WTC11 (cell line): ENCODE measurements at regions not wholly inside any gene's neighbourhood (a gene's known extent, or its start where the extent isn't known, plus 50 kb on each side); places are given as distances from the start of the nearest gene placed in this dataset.

Source experiments
- ATAC-seq: fragments of 200-7000 bp; cut with Tn5 transposase; 2 replicates; pipeline ENCODE4 v1.10.0; 2021; ENCODE audit warnings: mild to moderate bottlenecking, moderate library complexity
- CTCF ChIA-PET: fragments of 300-600 bp; sonication (Branson Sonifier 250); formaldehyde crosslinking; loops from one replicate; lab custom pipeline; 2021; ENCODE audit warnings: antibody characterized with exemption; lab: Charles Lee
- POLR2A ChIA-PET: fragments of 350-600 bp; sonication (Branson Sonifier 250); formaldehyde crosslinking; loops from one replicate; lab custom pipeline; 2021; ENCODE audit warnings: antibody characterized with exemption; lab: Charles Lee
- DNase-seq: peaks from one replicate; pipeline ENCODE4 v3.0.0; 2021; ENCODE audit warnings: low spot score
- H3K27ac Mint-ChIP-seq: 2 replicates; pipeline ENCODE4 v1.8.0; 2021; ENCODE audit warnings: mixed read lengths
- H3K27me3 Mint-ChIP-seq: 2 replicates; pipeline ENCODE4 v1.8.0; 2021; ENCODE audit warnings: low read depth, mild to moderate bottlenecking, moderate library complexity, mixed read lengths
- H3K36me3 Mint-ChIP-seq: 2 replicates; pipeline ENCODE4 v1.8.0; 2021; ENCODE audit warnings: mixed read lengths
- H3K4me1 Mint-ChIP-seq: 2 replicates; pipeline ENCODE4 v1.8.0; 2022; ENCODE audit warnings: mixed read lengths
- H3K4me3 Mint-ChIP-seq: 2 replicates; pipeline ENCODE4 v1.8.0; 2021; ENCODE audit warnings: mild to moderate bottlenecking, moderate library complexity, mixed read lengths
- H3K9me3 Mint-ChIP-seq: 2 replicates; pipeline ENCODE4 v1.8.0; 2021; ENCODE audit warnings: mixed read lengths
- ATF1 ChIP-seq: sonication (generic); formaldehyde crosslinking; IDR thresholded peaks from 2 replicates; pipeline ENCODE4 v1.8.1; 2023; ENCODE audit warnings: mild to moderate bottlenecking, moderate library complexity, missing genetic modification reagents
- EMX1 ChIP-seq: fragments of 250-450 bp; sonication (Bioruptor Pico); IDR thresholded peaks from 2 replicates; pipeline ENCODE4 v1.8.0; 2021; ENCODE audit warnings: mild to moderate bottlenecking
- ETV6 ChIP-seq: sonication (generic); formaldehyde crosslinking; IDR thresholded peaks from 2 replicates; pipeline ENCODE4 v1.8.1; 2022; ENCODE audit warnings: mild to moderate bottlenecking, missing genetic modification reagents
- FOXK1 ChIP-seq: sonication (generic); formaldehyde crosslinking; IDR thresholded peaks from 2 replicates; pipeline ENCODE4 v1.8.0; 2022; ENCODE audit warnings: mild to moderate bottlenecking, moderate library complexity, missing genetic modification reagents
- IRF2 ChIP-seq: sonication (generic); formaldehyde crosslinking; IDR thresholded peaks from 2 replicates; pipeline ENCODE4 v1.8.0; 2022; ENCODE audit warnings: low read depth, missing genetic modification reagents, borderline replicate concordance
- MLX ChIP-seq: sonication (generic); formaldehyde crosslinking; IDR thresholded peaks from 2 replicates; pipeline ENCODE4 v1.8.1; 2023; ENCODE audit warnings: mild to moderate bottlenecking, missing genetic modification reagents, moderate library complexity
- NFATC4 ChIP-seq: fragments of 250-450 bp; sonication (Bioruptor Pico); IDR thresholded peaks from 2 replicates; pipeline ENCODE4 v1.9.0; 2021; ENCODE audit warnings: mild to moderate bottlenecking
- NFE2L1 ChIP-seq: sonication (generic); formaldehyde crosslinking; IDR thresholded peaks from 2 replicates; pipeline ENCODE4 v1.8.1; 2023; ENCODE audit warnings: missing genetic modification reagents
- NR3C1 ChIP-seq: sonication (generic); formaldehyde crosslinking; conservative IDR thresholded peaks from 2 replicates; pipeline ENCODE4 v1.8.1; 2023; ENCODE audit warnings: low read depth, mild to moderate bottlenecking, missing genetic modification reagents
- STAT6 ChIP-seq: sonication (generic); formaldehyde crosslinking; conservative IDR thresholded peaks from 2 replicates; pipeline ENCODE4 v1.8.1; 2023; ENCODE audit warnings: mild to moderate bottlenecking, low read depth, missing genetic modification reagents, moderate library complexity
- USF2 ChIP-seq: sonication (generic); formaldehyde crosslinking; IDR thresholded peaks from 2 replicates; pipeline ENCODE4 v1.8.1; 2023; ENCODE audit warnings: mild to moderate bottlenecking, missing genetic modification reagents, moderate library complexity
- ZNF317 ChIP-seq: sonication (generic); formaldehyde crosslinking; IDR thresholded peaks from 2 replicates; pipeline ENCODE4 v1.8.1; 2023; ENCODE audit warnings: low read depth, mild to moderate bottlenecking, moderate library complexity, missing genetic modification reagents, borderline replicate concordance
- TF ChIP-seq, protein P1 (sequence below): sonication (generic); formaldehyde crosslinking; IDR thresholded peaks from 2 replicates; pipeline ENCODE4 v1.8.0; 2022; ENCODE audit warnings: missing genetic modification reagents
- TF ChIP-seq, protein P2 (sequence below): sonication (generic); formaldehyde crosslinking; IDR thresholded peaks from 2 replicates; pipeline ENCODE4 v1.8.0; 2022; ENCODE audit warnings: mild to moderate bottlenecking, missing genetic modification reagents

- Mint-ChIP-seq H3K9me3 (peaks cover 52% of the 10 kb centered on the region), H3K4me3 (no peak overlapping the region), H3K27me3 (no peaks in the 10 kb centered on the region; the same call in 1 of the 2 replicates), H3K4me1 (no peaks in the 10 kb centered on the region), H3K27ac (no peak overlapping the region), H3K36me3 (peaks cover 23% of the 10 kb centered on the region)
- DNase-seq, result no peak
- ChIA-PET CTCF (no interaction called here), POLR2A (no interaction called here)
- ATAC-seq, result no peak
- TF ChIP-seq NFE2L1 (CRISPR knock-in tag) (no peak), NR3C1 (no peak)
These were observed 163.1 kb upstream of the SLITRK2 start for GRCh38 chrX:145654486-145654885.

DNA sequence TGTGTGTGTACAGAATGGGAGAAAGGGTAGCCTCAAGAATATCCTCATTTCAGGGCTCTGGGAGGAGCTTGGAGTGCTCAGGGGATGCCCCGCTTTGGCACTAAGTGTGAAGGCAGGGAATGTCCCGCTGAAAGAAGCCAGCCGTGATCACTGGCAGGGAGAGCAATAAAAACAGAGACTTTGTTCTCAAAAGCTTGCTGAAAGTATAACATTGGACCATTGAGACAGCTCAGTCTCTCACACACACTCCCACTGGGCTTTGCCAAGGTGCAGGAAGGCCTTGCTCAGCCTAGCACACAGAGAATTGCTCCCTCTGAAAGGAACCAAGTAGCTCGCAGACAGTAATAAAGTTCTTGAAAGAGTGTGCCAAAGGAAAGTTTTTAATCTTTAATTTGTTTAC is 143.8 kb upstream of the SLITRK2 start:
- H3K36me3 Mint-ChIP-seq, result peaks cover 37% of the 10 kb centered on the region
- CTCF ChIA-PET, result no interaction called here
- ATAC-seq, result no peak
- TF ChIP-seq NFATC4 (CRISPR knock-in tag) (no peak), ATF1 (CRISPR knock-in tag) (no peak), FOXK1 (CRISPR knock-in tag) (no peak), ZNF317 (CRISPR knock-in tag) (no peak)
- TF ChIP-seq, protein P1, sequence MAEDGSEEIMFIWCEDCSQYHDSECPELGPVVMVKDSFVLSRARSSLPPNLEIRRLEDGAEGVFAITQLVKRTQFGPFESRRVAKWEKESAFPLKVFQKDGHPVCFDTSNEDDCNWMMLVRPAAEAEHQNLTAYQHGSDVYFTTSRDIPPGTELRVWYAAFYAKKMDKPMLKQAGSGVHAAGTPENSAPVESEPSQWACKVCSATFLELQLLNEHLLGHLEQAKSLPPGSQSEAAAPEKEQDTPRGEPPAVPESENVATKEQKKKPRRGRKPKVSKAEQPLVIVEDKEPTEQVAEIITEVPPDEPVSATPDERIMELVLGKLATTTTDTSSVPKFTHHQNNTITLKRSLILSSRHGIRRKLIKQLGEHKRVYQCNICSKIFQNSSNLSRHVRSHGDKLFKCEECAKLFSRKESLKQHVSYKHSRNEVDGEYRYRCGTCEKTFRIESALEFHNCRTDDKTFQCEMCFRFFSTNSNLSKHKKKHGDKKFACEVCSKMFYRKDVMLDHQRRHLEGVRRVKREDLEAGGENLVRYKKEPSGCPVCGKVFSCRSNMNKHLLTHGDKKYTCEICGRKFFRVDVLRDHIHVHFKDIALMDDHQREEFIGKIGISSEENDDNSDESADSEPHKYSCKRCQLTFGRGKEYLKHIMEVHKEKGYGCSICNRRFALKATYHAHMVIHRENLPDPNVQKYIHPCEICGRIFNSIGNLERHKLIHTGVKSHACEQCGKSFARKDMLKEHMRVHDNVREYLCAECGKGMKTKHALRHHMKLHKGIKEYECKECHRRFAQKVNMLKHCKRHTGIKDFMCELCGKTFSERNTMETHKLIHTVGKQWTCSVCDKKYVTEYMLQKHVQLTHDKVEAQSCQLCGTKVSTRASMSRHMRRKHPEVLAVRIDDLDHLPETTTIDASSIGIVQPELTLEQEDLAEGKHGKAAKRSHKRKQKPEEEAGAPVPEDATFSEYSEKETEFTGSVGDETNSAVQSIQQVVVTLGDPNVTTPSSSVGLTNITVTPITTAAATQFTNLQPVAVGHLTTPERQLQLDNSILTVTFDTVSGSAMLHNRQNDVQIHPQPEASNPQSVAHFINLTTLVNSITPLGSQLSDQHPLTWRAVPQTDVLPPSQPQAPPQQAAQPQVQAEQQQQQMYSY (CRISPR knock-in tag), result no peak
- H3K9me3 Mint-ChIP-seq, result peaks cover 53% of the 10 kb centered on the region
- no peak for DNase-seq
- peaks cover 2% of the 10 kb centered on the region; the same call in 1 of the 2 replicates for H3K27me3 Mint-ChIP-seq
- no peaks in the 10 kb centered on the region for H3K4me1 Mint-ChIP-seq
- POLR2A ChIA-PET, result no interaction called here
- no peak overlapping the region for H3K27ac Mint-ChIP-seq
- H3K4me3 Mint-ChIP-seq, result no peak overlapping the region

DNA sequence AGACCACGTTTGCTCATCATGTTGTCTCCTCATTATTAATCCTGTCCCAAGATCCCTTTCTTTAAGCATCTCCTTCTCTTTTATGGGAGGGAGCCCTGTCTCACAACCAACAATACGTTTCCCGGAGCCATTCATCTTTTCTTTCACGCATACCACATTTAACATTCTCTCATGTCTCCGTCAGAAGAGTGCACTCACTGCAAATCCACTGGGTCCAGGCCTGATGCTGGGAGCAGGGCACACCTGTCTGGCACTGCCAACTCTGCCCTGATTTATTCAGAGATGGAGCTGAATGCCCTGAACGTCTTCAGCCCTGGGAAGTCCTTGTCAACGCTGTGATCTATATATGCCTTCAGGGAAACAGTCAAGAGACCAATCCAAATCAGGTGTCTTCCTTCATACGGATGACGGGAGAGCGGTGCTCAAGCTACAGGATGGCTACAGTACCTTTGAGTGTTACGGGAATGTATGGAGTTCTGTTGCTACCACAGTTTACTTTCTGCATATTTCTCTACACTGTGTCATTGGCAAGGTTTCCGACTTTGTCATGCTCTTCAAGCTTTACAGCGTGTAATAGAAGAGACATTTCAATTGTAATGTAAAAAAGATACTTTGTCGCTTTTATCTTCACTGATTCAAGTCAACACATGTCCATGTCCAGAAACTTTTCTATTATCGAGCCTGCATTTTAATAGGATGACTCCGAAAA is 140.4 kb upstream of the SLITRK2 start:
- H3K27ac Mint-ChIP-seq, result no peak overlapping the region
- ATAC-seq, result no peak
- POLR2A ChIA-PET, result no interaction called here
- peaks cover 38% of the 10 kb centered on the region for H3K36me3 Mint-ChIP-seq
- CTCF ChIA-PET, result no interaction called here
- H3K27me3 Mint-ChIP-seq, result peaks cover 5% of the 10 kb centered on the region; the same call in 1 of the 2 replicates
- no peak for DNase-seq
- peaks cover 57% of the 10 kb centered on the region for H3K9me3 Mint-ChIP-seq
- no peaks in the 10 kb centered on the region for H3K4me1 Mint-ChIP-seq
- H3K4me3 Mint-ChIP-seq, result no peak overlapping the region
- no peak for TF ChIP-seq MLX (CRISPR knock-in tag)
- TF ChIP-seq USF2 (CRISPR knock-in tag), result no peak
- TF ChIP-seq, protein P1 (CRISPR knock-in tag), result no peak
- no peak for TF ChIP-seq EMX1 (CRISPR knock-in tag)
- TF ChIP-seq ZNF317 (CRISPR knock-in tag), result no peak
- TF ChIP-seq, protein P2, sequence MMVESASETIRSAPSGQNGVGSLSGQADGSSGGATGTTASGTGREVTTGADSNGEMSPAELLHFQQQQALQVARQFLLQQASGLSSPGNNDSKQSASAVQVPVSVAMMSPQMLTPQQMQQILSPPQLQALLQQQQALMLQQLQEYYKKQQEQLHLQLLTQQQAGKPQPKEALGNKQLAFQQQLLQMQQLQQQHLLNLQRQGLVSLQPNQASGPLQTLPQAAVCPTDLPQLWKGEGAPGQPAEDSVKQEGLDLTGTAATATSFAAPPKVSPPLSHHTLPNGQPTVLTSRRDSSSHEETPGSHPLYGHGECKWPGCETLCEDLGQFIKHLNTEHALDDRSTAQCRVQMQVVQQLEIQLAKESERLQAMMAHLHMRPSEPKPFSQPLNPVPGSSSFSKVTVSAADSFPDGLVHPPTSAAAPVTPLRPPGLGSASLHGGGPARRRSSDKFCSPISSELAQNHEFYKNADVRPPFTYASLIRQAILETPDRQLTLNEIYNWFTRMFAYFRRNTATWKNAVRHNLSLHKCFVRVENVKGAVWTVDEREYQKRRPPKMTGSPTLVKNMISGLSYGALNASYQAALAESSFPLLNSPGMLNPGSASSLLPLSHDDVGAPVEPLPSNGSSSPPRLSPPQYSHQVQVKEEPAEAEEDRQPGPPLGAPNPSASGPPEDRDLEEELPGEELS (CRISPR knock-in tag), result no peak
- no peak for TF ChIP-seq STAT6 (CRISPR knock-in tag)
- TF ChIP-seq IRF2 (CRISPR knock-in tag), result no peak
- no peak for TF ChIP-seq ETV6 (CRISPR knock-in tag)
- TF ChIP-seq NFE2L1 (CRISPR knock-in tag), result no peak
